HL-60/S4 treated with retinoic acid at 250 ng/mL for 4 days and 3 days (cell line): ENCODE measurements at regions not wholly inside any gene's neighbourhood (a gene's known extent, or its start where the extent isn't known, plus 50 kb on each side); places are given as distances from the start of the nearest gene placed in this dataset.
"Not testable (repeated sequence)": the region's sequence is repeated elsewhere in the genome, so short reads cannot be mapped to it uniquely, and the experiment has no call there.

Experiments used
- in situ Hi-C: fragments of 300-500 bp; cut with MboI; formaldehyde crosslinking; loops from 2 replicates; pipeline ENCODE4 v1.7.0; 2022; ENCODE audit warnings: low sequenced_read_pairs

- in situ Hi-C loops, result no loop called here
Observed at GRCh38 chr20:48531505-48531904, 296.3 kb downstream of the PREX1 start.

- in situ Hi-C loops, result no loop called here
Observed at GRCh38 chr20:48530957-48531356, 296.8 kb downstream of the PREX1 start.

- in situ Hi-C loops, result no loop called here
Observed at GRCh38 chr20:48528346-48528745, 299.5 kb downstream of the PREX1 start.

GRCh38 chr20:48527771-48528170 is 300.0 kb downstream of the PREX1 start:
- in situ Hi-C loops, result no loop called here

GRCh38 chr20:48526936-48527335 is 300.9 kb downstream of the PREX1 start:
- in situ Hi-C loops, result no loop called here

- in situ Hi-C loops, result no loop called here
Observed at GRCh38 chr20:48525400-48525799, 302.4 kb downstream of the PREX1 start.

GRCh38 chr20:48524582-48524981 is 303.2 kb downstream of the PREX1 start:
- in situ Hi-C loops, result no loop called here

- in situ Hi-C loops, result no loop called here
Observed at GRCh38 chr20:48523191-48523995, 304.4 kb downstream of the PREX1 start.

- in situ Hi-C loops, result no loop called here
Observed at GRCh38 chr20:48521121-48521520, 306.7 kb downstream of the PREX1 start.

GRCh38 chr20:48516196-48516595 is 311.6 kb downstream of the PREX1 start:
- in situ Hi-C loops, result not testable (repeated sequence)

GRCh38 chr20:48514577-48514976 is 313.2 kb downstream of the PREX1 start:
- in situ Hi-C loops, result not testable (repeated sequence)

GRCh38 chr20:48512539-48512938 is 315.3 kb downstream of the PREX1 start:
- in situ Hi-C loops, result not testable (repeated sequence)

GRCh38 chr20:48505066-48505465 is 322.7 kb downstream of the PREX1 start:
- in situ Hi-C loops, result not testable (repeated sequence)

GRCh38 chr20:48503166-48503815 is 324.5 kb downstream of the PREX1 start:
- in situ Hi-C loops, result no loop called here

- in situ Hi-C loops, result no loop called here
Observed at GRCh38 chr20:48502758-48503157, 325.0 kb downstream of the PREX1 start.

GRCh38 chr20:48502016-48502415 is 325.8 kb downstream of the PREX1 start:
- in situ Hi-C loops, result no loop called here

GRCh38 chr20:48500900-48501299 is 326.9 kb downstream of the PREX1 start:
- in situ Hi-C loops, result not testable (repeated sequence)

GRCh38 chr20:48498939-48499338 is 328.9 kb downstream of the PREX1 start:
- in situ Hi-C loops, result not testable (repeated sequence)

GRCh38 chr20:48498125-48498524 is 329.7 kb downstream of the PREX1 start:
- in situ Hi-C loops, result not testable (repeated sequence)

GRCh38 chr20:48493966-48494365 is 333.8 kb downstream of the PREX1 start:
- in situ Hi-C loops, result no loop called here

GRCh38 chr20:48493331-48493730 is 334.5 kb downstream of the PREX1 start:
- in situ Hi-C loops, result not testable (repeated sequence)

- in situ Hi-C loops, result no loop called here
Observed at GRCh38 chr20:48492715-48493070, 335.1 kb downstream of the PREX1 start.
